ENCODE measurements at regions not wholly inside any gene's neighbourhood (a gene's known extent, or its start where the extent isn't known, plus 50 kb on each side); places are given as distances from the start of the nearest gene placed in this dataset.

GRCh38 chr5:3287516-3287915 lies 308.1 kb upstream of the IRX1 start (continued):
- no peak for TF ChIP-seq CHD7 (IDR thresholded peaks at IDR 0.05; ENCODE audit: insufficient replicate concordance, low read length)
- no peak for TF ChIP-seq E2F6 (IDR thresholded peaks at IDR 0.05)
- no peak for TF ChIP-seq JUND (IDR thresholded peaks at IDR 0.05; ENCODE audit: low read length)
- TF ChIP-seq POLR2A (IDR thresholded peaks at IDR 0.05; ENCODE audit: control extremely low read depth in 1 of 2, low read depth in 2 of 2, low read length in 2 of 2): no peak
- TF ChIP-seq MAFK (IDR thresholded peaks at IDR 0.05; ENCODE audit: low read depth, low read length): no peak
- TF ChIP-seq SRF (IDR thresholded peaks at IDR 0.05; ENCODE audit: low read depth, low read length): no peak
- TF ChIP-seq NRF1 (IDR thresholded peaks at IDR 0.05; ENCODE audit: low read depth, low read length): no peak
